ENCODE measurements at regions not wholly inside any gene's neighbourhood (a gene's known extent, or its start where the extent isn't known, plus 50 kb on each side); places are given as distances from the start of the nearest gene placed in this dataset.

DNA sequence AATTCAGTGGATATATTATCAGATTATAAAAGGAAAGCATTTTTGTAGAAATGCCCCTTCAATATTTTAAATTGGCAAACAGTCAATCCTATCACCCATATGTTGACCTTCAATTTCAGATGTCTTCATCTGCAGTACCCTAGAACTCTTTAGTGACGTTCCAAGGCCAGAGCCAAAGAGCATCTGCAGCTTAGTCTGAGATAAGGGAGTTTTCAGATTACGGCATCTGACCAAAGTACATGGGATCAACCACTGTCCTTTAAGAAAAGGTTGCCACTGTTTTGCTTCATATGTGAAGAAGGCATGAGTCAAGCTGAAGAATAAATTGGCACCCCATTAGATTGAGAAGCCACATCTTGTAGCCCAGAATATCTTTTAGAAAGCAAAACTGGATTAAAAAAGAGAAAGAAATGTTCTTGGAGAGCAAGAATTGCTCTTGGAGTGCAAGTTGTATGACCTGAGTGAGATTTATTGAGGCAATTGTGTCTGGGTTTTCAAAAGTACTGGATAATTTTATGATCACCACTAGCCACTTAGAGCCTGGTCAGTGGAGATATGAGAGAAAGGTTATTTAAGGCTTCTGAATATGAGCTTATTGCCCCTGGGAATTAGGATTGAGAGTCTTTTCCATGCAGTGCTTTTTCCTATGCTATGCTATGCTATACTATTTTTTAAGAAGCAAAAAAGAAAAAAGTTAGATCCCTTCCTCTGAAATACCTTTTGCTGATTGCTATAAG is 251.9 kb upstream of the NR3C2 start:
- Histone ChIP-seq H3K4me3 (no peak overlapping the region), H3K4me1 (peaks cover 0 to 6% (median 0%) of the 10 kb centered on the region in 4 donors), H3K36me3 (no peaks in the 10 kb centered on the region), H3K27ac (peak overlapping the region in 2 of 4 donors; percentile 3 to 40), H3K9me3 (no peaks in the 10 kb centered on the region), H3K27me3 (no peaks in the 10 kb centered on the region)
- DNase-seq = peak in 1 of 3 donors; percentile 66
- TF ChIP-seq, protein P1, sequence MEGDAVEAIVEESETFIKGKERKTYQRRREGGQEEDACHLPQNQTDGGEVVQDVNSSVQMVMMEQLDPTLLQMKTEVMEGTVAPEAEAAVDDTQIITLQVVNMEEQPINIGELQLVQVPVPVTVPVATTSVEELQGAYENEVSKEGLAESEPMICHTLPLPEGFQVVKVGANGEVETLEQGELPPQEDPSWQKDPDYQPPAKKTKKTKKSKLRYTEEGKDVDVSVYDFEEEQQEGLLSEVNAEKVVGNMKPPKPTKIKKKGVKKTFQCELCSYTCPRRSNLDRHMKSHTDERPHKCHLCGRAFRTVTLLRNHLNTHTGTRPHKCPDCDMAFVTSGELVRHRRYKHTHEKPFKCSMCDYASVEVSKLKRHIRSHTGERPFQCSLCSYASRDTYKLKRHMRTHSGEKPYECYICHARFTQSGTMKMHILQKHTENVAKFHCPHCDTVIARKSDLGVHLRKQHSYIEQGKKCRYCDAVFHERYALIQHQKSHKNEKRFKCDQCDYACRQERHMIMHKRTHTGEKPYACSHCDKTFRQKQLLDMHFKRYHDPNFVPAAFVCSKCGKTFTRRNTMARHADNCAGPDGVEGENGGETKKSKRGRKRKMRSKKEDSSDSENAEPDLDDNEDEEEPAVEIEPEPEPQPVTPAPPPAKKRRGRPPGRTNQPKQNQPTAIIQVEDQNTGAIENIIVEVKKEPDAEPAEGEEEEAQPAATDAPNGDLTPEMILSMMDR (IDR thresholded peaks at IDR 0.05) = no peak
- TF ChIP-seq POLR2A (IDR thresholded peaks at IDR 0.05) = no peak

DNA sequence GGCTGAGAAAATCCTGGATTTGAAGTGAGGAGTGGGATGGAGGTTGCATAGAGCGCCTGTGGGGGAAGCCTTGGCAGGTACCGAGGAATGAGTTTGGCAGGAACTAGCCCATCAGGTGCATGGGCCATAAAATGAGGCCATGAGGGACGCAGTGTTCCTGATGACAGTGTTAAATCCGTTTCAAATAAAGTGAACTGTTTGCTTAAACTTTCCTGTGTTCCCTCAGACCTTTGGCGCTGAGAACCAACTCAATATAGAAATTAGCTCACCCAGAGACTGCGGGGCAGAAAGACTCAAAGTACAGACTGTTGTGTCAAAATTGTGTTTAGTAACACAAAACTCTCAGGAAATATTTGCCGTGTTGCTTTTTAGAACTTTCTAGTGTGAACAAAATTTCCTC is 250.0 kb upstream of the NR3C2 start:
- TF ChIP-seq, protein P1 (IDR thresholded peaks at IDR 0.05) = no peak
- no peak for TF ChIP-seq POLR2A (IDR thresholded peaks at IDR 0.05)
- H3K4me3 ChIP-seq = no peak overlapping the region
- H3K27ac ChIP-seq = no peak overlapping the region
- H3K4me1 ChIP-seq = peaks cover 0 to 6% (median 0%) of the 10 kb centered on the region in 4 donors
- H3K27me3 ChIP-seq = no peaks in the 10 kb centered on the region
- DNase-seq = peak in 2 of 3 donors; percentile 49 to 52
- no peaks in the 10 kb centered on the region for H3K9me3 ChIP-seq
- H3K36me3 ChIP-seq = no peaks in the 10 kb centered on the region

DNA sequence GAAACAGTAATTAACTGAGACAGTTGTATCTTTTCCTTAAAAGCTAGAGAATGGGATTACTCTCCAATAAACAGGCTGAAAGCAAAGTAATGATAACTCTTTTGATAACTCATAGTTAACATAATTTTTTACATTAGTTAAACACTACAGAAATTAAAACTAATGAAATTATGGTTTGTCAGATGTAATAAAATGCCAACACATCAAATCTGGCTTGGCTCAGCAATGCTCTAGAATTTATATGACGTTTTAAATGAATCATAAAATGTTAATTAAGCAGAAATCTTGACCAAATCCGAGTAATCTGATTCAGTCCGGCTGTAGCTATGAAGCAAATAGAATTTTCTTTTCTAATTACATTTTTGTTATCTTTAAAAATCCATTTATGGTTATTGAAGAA is 244.2 kb upstream of the NR3C2 start:
- Histone ChIP-seq H3K4me3 (no peak overlapping the region), H3K27ac (peak overlapping the region in 2 of 4 donors; percentile 0 to 42), H3K36me3 (no peaks in the 10 kb centered on the region), H3K9me3 (no peaks in the 10 kb centered on the region), H3K27me3 (no peaks in the 10 kb centered on the region), H3K4me1 (peaks cover 0 to 28% (median 0%) of the 10 kb centered on the region in 4 donors)
- DNase-seq = no peak
- TF ChIP-seq, protein P1 (IDR thresholded peaks at IDR 0.05) = no peak
- no peak for TF ChIP-seq POLR2A (IDR thresholded peaks at IDR 0.05)

DNA sequence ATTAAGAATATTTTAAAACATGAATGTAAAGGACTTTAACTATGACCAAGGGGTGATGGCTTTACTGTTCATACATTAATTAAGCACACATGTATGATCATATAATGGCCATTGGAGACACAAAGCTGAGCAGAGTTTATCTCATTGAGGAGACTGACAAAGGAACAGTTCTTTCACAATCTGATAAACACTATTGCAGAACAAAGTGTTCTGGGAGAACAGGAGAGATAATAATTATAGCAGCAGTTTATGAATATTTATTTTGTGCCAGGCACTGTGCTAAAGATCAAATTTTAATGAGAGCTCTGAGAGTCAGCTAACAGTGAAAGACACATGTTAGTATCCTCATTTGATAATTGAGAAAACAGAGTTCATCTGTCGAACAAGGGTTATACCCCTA is 242.4 kb upstream of the NR3C2 start:
- TF ChIP-seq, protein P1 (IDR thresholded peaks at IDR 0.05) = no peak
- TF ChIP-seq POLR2A (IDR thresholded peaks at IDR 0.05) = no peak

DNA sequence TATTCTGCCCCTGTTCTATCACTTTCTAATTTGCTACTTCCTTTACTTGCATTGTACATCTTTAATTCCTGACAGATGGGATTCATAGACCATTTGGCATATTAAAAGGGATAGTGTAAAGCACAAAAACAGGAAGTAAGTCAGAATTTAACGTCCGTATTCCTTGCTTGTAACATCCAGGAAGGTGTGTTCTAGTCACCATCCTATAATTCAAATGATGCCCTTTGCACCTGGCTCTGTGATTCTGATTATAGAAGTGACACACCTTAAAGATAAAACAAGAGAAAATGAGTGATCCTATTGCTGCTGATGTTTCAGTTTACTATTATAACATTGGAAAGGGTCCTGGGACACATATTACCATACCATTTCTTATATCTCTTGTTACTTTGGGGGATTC is 238.7 kb upstream of the NR3C2 start:
- Histone ChIP-seq H3K27ac (peak overlapping the region in 3 of 4 donors; percentile 24 to 77 (median 73)), H3K4me3 (no peak overlapping the region), H3K9me3 (no peaks in the 10 kb centered on the region), H3K36me3 (no peaks in the 10 kb centered on the region), H3K27me3 (no peaks in the 10 kb centered on the region), H3K4me1 (peaks cover 0 to 23% (median 0%) of the 10 kb centered on the region in 4 donors)
- no peak for DNase-seq
- no peak for TF ChIP-seq POLR2A (IDR thresholded peaks at IDR 0.05)
- TF ChIP-seq, protein P1 (IDR thresholded peaks at IDR 0.05) = no peak

More for the DNA sequence above, 242.4 kb upstream of the NR3C2 start:
- H3K4me3 ChIP-seq = no peak overlapping the region
- no peaks in the 10 kb centered on the region for H3K36me3 ChIP-seq
- DNase-seq = no peak
- no peaks in the 10 kb centered on the region for H3K9me3 ChIP-seq
- peak overlapping the region in 3 of 4 donors; percentile 32 to 68 (median 43) for H3K27ac ChIP-seq
- peaks cover 0 to 31% (median 0%) of the 10 kb centered on the region in 4 donors for H3K4me1 ChIP-seq
- H3K27me3 ChIP-seq = no peaks in the 10 kb centered on the region

Measured in Peyer's patch (tissue), 4 donors.